Loucy (cell line): ENCODE measurements at regions not wholly inside any gene's neighbourhood (a gene's known extent, or its start where the extent isn't known, plus 50 kb on each side); places are given as distances from the start of the nearest gene placed in this dataset.
"Not testable (repeated sequence)": the region's sequence is repeated elsewhere in the genome, so short reads cannot be mapped to it uniquely, and the experiment has no call there.

Source experiments
- H2AFZ ChIP-seq: fragments of 200-600 bp; sonication (generic); 2 replicates; pipeline ENCODE4 v1.6.0; 2016; ENCODE audit warnings: antibody characterized with exemption, mild to moderate bottlenecking, low read length, moderate library complexity
- H3F3A ChIP-seq: fragments of 200-600 bp; 2 replicates; pipeline ENCODE4 v1.6.0; 2016; ENCODE audit warnings: antibody characterized with exemption, low read depth, mild to moderate bottlenecking
- H3K27me3 ChIP-seq: fragments of 200-600 bp; sonication (generic); 2 replicates; pipeline ENCODE4 v1.6.1; 2014; ENCODE audit warnings: low read length, mild to moderate bottlenecking; ENCODE audit not compliant: insufficient read depth, poor library complexity, severe bottlenecking
- H3K36me3 ChIP-seq: fragments of 200-600 bp; sonication (generic); 2 replicates; pipeline ENCODE4 v1.6.1; 2016; ENCODE audit warnings: low read length; ENCODE audit not compliant: insufficient read depth
- H3K4me1 ChIP-seq: fragments of 200-600 bp; sonication (generic); 2 replicates; pipeline ENCODE4 v1.5.1; 2014; ENCODE audit warnings: low read length, mild to moderate bottlenecking; ENCODE audit not compliant: insufficient read depth, poor library complexity, severe bottlenecking
- H3K4me2 ChIP-seq: fragments of 200-600 bp; sonication (generic); 2 replicates; pipeline ENCODE4 v1.6.0; 2014; ENCODE audit warnings: antibody characterized with exemption, low read length, low read depth, mild to moderate bottlenecking; ENCODE audit not compliant: poor library complexity, severe bottlenecking
- H3K4me3 ChIP-seq: fragments of 200-600 bp; sonication (generic); 2 replicates; pipeline ENCODE4 v1.5.1; 2014; ENCODE audit warnings: low read length, mild to moderate bottlenecking, mixed read lengths; ENCODE audit not compliant: poor library complexity, severe bottlenecking
- H3K79me2 ChIP-seq: fragments of 200-600 bp; sonication (generic); 2 replicates; pipeline ENCODE4 v1.6.1; 2014; ENCODE audit warnings: low read length; ENCODE audit not compliant: insufficient read depth
- H3K9ac ChIP-seq: fragments of 200-600 bp; sonication (generic); 2 replicates; pipeline ENCODE4 v1.6.0; 2014; ENCODE audit warnings: mild to moderate bottlenecking, low read depth, low read length, moderate library complexity; ENCODE audit not compliant: poor library complexity, severe bottlenecking
- H3K9me2 ChIP-seq: fragments of 200-600 bp; sonication (generic); replicated peaks from 2 replicates; pipeline ENCODE4 v1.6.1; 2016; ENCODE audit warnings: low read depth, low read length, mixed read lengths
- H3K9me3 ChIP-seq: fragments of 200-600 bp; sonication (generic); 2 replicates; pipeline ENCODE4 v1.6.1; 2014; ENCODE audit warnings: mild to moderate bottlenecking, antibody characterized with exemption, low read length, low read depth; ENCODE audit not compliant: insufficient read depth
- H4K20me1 ChIP-seq: fragments of 200-600 bp; sonication (generic); 2 replicates; pipeline ENCODE4 v1.6.0; 2014; ENCODE audit warnings: antibody characterized with exemption, low read length, mild to moderate bottlenecking; ENCODE audit not compliant: insufficient read depth, poor library complexity, severe bottlenecking
- CTCF ChIP-seq: fragments of 200-600 bp; sonication (generic); conservative IDR thresholded peaks from 2 replicates; pipeline ENCODE4 v1.5.1; 2014; ENCODE audit warnings: mild to moderate bottlenecking, antibody characterized with exemption, low read length
- EZH2phosphoT487 ChIP-seq: fragments of 200-600 bp; IDR thresholded peaks from 2 replicates; pipeline ENCODE4 v1.6.1; 2018; ENCODE audit warnings: antibody characterized with exemption, mild to moderate bottlenecking, moderate library complexity, borderline replicate concordance

GRCh38 chr2:183477296-183477695, 353.1 kb downstream of the NUP35 start:
- no peaks in the 10 kb centered on the region for H3K36me3 ChIP-seq
- no peaks in the 10 kb centered on the region for H4K20me1 ChIP-seq
- no peak overlapping the region for H3K9ac ChIP-seq
- H3K4me1 ChIP-seq = no peaks in the 10 kb centered on the region
- H3K79me2 ChIP-seq = no peaks in the 10 kb centered on the region
- no peak overlapping the region for H2AFZ ChIP-seq
- H3K4me2 ChIP-seq = no peak overlapping the region
- H3F3A ChIP-seq = no peaks in the 10 kb centered on the region
- no peaks in the 10 kb centered on the region for H3K9me3 ChIP-seq
- TF ChIP-seq CTCF = no peak
- TF ChIP-seq EZH2phosphoT487 = no peak
- no peaks in the 10 kb centered on the region for H3K9me2 ChIP-seq
- no peak overlapping the region for H3K4me3 ChIP-seq
- H3K27me3 ChIP-seq = no peaks in the 10 kb centered on the region

- H3K4me2 ChIP-seq, H3K36me3 ChIP-seq, H3K9me3 ChIP-seq, H4K20me1 ChIP-seq, H3K4me1 ChIP-seq, H3K9me2 ChIP-seq, H3K9ac ChIP-seq, H3K4me3 ChIP-seq, H3F3A ChIP-seq, H2AFZ ChIP-seq, H3K79me2 ChIP-seq, H3K27me3 ChIP-seq: not testable (repeated sequence)
These were observed 354.8 kb downstream of the NUP35 start for GRCh38 chr2:183478941-183479595.

DNA sequence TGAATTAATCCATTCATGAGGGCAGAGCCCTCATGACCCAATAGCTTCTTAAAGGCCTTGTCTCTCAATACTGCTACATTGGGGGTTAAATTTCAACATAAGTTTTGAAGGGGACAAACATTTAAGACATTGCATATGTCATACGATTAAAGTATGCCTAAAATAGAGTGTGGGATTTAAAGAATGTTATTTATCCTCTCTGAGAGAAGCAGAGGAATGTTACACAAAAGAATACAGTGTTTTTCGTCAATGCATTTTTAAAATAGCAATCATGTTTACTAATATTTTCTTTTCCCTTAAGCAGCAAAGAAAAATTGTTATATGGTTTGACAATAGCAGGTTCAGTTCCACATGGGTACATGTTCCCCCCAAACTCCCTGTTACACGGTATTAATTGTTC, 363.1 kb downstream of the NUP35 start:
- no peak overlapping the region for H3K4me3 ChIP-seq
- no peaks in the 10 kb centered on the region for H3K4me1 ChIP-seq
- no peak overlapping the region for H3K4me2 ChIP-seq
- H3K79me2 ChIP-seq = no peaks in the 10 kb centered on the region
- no peaks in the 10 kb centered on the region for H3K36me3 ChIP-seq
- no peaks in the 10 kb centered on the region for H3F3A ChIP-seq
- no peaks in the 10 kb centered on the region for H3K9me3 ChIP-seq
- H3K9me2 ChIP-seq = no peaks in the 10 kb centered on the region
- H3K9ac ChIP-seq = no peak overlapping the region
- no peak overlapping the region for H2AFZ ChIP-seq
- TF ChIP-seq CTCF = no peak
- TF ChIP-seq EZH2phosphoT487 = no peak
- H3K27me3 ChIP-seq = no peaks in the 10 kb centered on the region
- no peaks in the 10 kb centered on the region for H4K20me1 ChIP-seq

- no peaks in the 10 kb centered on the region for H3F3A ChIP-seq
- no peaks in the 10 kb centered on the region for H3K36me3 ChIP-seq
- H3K9ac ChIP-seq = no peak overlapping the region
- H3K79me2 ChIP-seq = no peaks in the 10 kb centered on the region
- TF ChIP-seq CTCF (no peak), EZH2phosphoT487 (no peak)
- H3K4me1 ChIP-seq = no peaks in the 10 kb centered on the region
- H3K9me2 ChIP-seq = no peaks in the 10 kb centered on the region
- no peaks in the 10 kb centered on the region for H3K9me3 ChIP-seq
- no peaks in the 10 kb centered on the region for H4K20me1 ChIP-seq
- H2AFZ ChIP-seq = no peak overlapping the region
- no peaks in the 10 kb centered on the region for H3K27me3 ChIP-seq
- H3K4me2 ChIP-seq = no peak overlapping the region
- no peak overlapping the region for H3K4me3 ChIP-seq
These were observed 364.2 kb downstream of the NUP35 start for GRCh38 chr2:183488421-183488820.
